HG02840 (cell line): ENCODE measurements at regions not wholly inside any gene's neighbourhood (a gene's known extent, or its start where the extent isn't known, plus 50 kb on each side); places are given as distances from the start of the nearest gene placed in this dataset.
"Not testable (repeated sequence)": the region's sequence is repeated elsewhere in the genome, so short reads cannot be mapped to it uniquely, and the experiment has no call there.

Experiments
- ATAC-seq: cut with Tn5 transposase; IDR thresholded peaks from one replicate; pipeline ENCODE4 v1.9.1; 2021; ENCODE audit warnings: mild to moderate bottlenecking, moderate library complexity, moderate number of reproducible peaks; ENCODE audit not compliant: unreplicated experiment, low FRiP score

DNA sequence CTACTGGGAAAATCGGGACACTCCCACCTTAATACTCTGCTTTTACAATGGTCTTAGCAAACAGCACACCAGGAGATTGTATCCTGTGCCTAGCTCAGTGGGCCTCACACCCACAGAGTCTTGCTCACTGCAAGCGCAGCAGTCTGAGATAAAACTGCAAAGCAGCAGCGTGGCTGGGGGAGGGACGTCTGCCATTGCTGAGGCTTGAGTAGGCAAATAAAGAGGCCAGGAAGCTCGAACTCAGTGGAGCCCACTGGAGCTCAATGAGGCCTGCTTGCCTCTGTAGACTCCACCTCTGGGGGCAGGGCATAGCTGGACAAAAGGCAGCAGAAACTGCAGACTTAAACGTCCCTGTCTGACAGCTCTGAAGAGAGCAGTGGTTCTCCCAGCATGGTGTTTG lies 1169.1 kb upstream of the EPHA6 start:
- no peak for ATAC-seq

DNA sequence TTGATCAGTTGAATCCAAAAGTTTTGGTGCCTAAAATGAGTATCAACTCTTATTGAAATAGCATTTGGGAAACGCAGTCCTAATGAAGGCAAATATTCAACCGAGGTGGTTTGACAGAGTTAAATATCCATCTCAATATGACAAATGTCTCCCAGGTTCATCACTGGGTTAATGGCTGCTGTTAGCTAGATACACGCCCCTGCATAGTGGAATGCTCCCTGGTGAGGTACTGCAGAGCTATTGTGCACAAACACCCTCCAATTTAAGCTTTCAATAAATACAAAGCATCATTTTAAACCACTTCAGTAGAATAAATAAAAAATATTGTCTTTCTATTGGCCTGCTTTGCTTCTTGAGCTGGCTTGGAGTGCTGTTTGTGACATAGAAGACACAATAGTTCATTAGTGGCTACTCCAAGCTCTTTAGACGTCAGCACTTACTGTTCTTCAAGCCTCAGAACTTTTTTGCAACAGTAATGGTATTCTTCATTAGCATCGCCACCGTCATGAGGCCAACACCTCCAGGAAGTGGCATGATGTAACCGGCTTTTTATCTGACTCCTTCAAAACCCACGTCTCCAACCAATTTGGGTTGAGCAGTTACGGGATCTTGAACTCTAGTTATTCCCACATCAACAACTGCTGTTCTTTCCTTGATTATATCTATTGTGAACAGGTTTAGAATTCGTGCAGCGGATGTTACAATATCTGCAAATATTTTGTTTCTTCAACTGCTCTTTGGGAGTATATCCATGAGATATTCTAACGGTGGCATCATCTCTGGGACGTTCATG lies 1159.6 kb upstream of the EPHA6 start:
- no peak for ATAC-seq

- no peak for ATAC-seq
Observed at GRCh38 chr3:95655363-95655986, 1158.9 kb upstream of the EPHA6 start.

DNA sequence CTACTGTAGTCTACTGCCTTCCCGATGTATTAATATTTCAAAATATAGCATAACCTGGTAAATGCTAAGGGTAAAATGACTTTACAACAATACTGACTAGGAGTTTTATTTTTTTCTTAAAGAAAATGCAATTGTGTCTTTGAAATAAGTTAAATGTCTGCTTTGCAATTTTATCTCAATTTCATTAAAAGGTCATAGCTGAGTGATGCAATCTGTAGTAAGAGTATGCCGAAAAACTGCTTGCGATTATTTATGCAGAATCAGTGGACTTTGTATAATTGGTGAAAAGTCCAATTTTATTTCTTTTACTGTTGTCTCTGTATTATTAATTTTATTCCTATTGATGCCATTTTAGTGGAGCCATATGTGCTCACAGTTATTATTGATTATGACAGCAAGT lies 1143.6 kb upstream of the EPHA6 start:
- no peak for ATAC-seq

DNA sequence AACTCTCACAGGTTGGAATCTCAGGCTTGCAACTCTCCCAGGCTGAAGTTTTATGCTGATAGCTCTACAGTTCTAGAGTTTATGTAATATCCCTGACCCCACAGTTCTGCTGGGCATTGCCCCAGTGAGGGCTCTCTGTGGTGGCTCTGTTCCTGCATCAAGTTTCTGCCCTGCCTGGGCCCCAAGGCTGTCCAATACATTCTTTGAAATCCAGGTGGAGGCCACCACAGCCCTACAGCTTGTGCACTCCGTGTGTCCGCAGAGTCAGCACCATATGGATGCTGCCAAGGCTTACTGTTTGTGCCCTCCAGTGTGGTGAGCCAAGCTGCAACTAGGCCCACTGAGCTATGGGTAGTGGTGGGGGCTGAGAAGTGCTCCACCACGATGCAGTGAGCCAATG lies 1141.2 kb upstream of the EPHA6 start:
- ATAC-seq: no peak

DNA sequence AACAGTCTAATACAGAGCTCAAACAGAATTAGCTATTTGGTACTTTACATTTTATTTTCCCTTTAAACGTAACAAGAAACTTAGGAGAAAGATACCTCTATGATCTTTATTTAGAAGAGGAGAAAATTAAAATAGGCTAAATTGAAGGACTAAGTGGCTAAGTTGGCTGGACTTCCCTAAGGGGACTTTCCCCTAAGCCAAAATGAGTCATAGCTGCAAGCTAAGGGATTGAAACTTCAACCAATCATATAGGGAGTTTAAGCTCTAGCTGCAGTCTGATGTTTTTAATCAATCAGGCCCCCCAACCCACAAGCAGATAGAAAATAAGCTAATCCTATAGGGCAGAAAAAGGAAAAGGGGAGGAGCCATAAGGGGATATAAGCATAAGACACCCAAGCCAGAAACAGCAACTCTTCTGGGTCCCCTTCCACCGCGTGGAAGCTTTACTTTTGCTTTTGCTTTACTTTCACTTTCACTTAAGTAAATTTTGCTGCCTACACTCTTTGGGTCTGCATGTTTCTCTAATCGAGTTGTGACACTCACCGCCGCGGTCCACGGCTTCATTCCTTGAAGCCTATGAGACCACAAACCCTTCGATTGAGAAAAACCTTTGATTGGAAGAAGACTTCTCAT lies 1108.5 kb upstream of the EPHA6 start:
- ATAC-seq: no peak

DNA sequence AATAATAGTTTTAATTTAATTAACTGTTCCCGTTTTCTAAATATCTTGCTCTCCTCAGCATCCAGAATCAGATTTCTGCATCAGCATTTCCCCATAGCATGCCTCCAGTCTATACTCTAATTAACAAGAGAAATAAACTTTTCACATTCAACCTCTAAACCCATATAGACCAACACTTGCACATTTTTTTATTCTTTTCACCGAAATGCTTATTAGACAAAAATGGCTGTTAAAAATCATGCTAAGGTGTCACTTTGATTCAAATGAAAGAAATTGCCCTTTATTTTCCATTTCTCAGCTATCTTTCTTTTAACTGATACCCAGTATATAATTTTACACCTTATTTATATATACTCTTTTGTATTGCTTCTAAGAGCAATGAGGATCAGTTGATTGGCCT lies 1107.1 kb upstream of the EPHA6 start:
- ATAC-seq: no peak

DNA sequence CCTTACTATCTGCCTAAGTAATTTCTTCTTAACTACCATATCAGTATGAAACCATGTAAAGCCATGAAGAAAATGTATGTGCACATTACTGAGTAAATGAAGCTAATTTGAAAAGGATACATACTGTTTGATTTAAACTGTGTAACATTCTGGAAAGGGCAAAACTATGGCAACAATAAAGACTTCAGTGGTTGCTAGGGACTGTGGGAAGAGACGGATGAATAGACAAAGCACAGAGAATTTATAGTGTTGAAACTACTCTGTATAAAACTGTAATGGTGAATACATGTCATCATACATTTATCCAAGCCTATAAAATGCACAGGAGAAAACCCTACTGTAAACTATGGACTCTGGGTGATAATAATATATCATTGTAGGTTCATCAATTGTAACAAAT lies 1103.7 kb upstream of the EPHA6 start:
- ATAC-seq: no peak

DNA sequence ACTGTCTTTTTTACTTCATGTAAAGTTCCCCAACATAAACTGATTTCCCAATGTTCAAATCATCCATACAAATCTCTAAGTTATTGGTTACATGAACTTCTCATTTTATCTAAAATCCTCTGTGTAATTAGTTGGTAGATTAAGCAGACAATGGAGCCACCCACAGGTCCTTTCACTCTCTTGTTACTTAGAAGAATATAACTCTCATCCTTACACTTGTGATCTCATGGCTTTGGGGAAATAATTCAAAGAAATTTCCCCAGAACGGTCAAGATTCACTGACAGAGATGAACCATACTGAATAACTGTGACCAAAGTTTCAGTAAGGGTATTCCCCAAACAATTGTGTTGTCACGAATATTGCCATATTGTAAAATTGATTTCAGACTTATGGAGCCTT lies 1102.6 kb upstream of the EPHA6 start:
- no peak for ATAC-seq

DNA sequence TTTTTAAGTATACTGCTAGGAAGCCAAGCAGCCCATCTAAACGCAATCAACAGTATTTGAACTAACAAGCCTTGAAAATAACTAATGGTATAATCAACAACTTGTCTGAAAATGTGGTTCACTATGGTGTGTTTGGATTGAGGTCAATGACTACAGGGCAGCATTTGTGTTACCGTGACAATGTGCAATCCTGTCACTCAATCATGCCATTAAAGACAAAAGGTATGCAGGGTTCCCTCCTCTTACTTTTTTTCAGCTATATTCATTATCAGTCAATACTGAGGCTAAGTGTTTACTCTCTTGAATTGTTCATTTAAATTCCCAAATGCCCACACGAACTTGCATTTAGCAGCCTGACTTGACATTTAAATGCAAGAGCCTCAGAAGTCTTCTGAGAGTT lies 1099.3 kb upstream of the EPHA6 start:
- no peak for ATAC-seq

- no peak for ATAC-seq
Observed at GRCh38 chr3:95717048-95717447, 1097.3 kb upstream of the EPHA6 start.

DNA sequence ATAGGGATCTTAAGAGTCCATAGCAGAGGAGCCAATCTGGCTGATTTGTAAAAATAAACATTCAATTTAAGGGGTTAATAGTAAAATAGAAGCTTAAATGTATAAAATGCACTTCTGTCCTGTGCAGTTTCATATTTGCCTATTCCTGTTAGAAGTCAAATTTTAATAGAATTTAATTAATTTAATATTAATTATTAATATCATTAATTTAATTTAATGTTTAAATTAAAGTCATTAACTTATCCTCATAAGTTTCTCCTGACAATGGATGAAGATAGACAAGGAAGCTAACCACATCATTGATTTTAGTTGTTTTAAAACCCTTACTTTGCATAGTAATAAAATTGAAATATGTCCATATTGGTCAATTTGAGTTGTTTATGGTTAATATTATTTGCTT lies 1096.2 kb upstream of the EPHA6 start:
- no peak for ATAC-seq

- ATAC-seq: no peak
Observed at GRCh38 chr3:95719481-95719880, 1094.9 kb upstream of the EPHA6 start.

- ATAC-seq: no peak
Observed at GRCh38 chr3:95721938-95722337, 1092.5 kb upstream of the EPHA6 start.

- ATAC-seq: no peak
Observed at GRCh38 chr3:95725770-95726169, 1088.6 kb upstream of the EPHA6 start.

DNA sequence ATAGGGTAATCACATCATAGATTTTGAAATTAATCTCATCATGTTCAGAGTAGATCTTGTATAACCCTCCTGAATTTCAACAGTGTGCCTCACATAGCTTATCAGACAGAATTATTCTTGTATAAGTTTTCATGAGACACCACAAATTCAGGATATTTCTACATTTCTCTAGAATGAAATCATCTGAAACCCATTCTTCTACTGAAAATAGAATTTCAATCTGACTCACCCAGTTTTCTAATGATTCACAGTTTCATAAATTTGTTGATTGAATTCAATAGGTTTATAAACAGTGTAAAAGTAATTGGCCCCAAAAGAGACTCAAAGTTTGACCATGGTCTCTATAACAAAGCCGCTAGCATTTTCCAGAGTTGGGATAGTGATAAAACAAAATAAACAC lies 1082.6 kb upstream of the EPHA6 start:
- ATAC-seq: no peak

GRCh38 chr3:95733336-95733735 lies 1081.1 kb upstream of the EPHA6 start:
- no peak for ATAC-seq

DNA sequence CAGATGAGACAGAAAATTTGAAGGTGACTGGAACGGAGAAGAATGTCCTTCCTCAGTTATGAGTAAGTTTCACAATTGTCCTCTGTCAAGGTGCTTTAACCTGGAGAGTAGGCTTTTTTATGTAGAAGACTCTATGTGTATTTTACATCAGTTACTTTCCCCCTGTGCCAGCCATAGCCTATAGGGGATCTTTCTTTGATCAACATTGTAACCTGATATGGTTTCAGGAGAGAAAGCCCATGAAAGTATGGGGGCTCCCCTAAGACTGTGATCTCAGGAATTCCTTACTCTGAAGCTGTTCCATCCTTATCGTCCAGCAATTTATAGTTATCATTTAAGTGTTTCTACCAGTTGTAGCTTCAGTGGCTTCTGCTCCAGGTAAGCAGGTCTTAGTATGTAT lies 1076.3 kb upstream of the EPHA6 start:
- ATAC-seq: no peak

DNA sequence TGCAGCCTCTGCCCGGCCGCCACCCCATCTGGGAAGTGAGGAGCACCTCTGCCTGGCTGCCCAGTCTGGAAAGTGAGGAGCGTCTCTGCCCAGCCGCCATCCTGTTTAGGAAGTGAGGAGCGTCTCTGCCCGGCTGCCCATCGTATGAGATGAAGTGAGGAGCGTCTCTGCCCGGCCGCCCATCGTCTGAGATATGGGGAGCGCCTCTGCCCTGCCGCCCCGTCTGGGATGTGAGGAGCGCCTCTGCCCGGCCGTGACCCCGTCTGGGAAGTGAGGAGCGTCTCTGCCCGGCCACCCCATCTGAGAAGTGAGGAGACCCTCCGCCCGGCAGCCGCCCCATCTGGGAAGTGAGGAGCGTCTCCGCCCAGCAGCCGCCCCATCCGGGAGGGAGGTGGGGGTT lies 1069.5 kb upstream of the EPHA6 start:
- ATAC-seq: not testable (repeated sequence)

- no peak for ATAC-seq
Observed at GRCh38 chr3:95750097-95750496, 1064.3 kb upstream of the EPHA6 start.

- ATAC-seq: no peak
Observed at GRCh38 chr3:95751509-95751908, 1062.9 kb upstream of the EPHA6 start.

DNA sequence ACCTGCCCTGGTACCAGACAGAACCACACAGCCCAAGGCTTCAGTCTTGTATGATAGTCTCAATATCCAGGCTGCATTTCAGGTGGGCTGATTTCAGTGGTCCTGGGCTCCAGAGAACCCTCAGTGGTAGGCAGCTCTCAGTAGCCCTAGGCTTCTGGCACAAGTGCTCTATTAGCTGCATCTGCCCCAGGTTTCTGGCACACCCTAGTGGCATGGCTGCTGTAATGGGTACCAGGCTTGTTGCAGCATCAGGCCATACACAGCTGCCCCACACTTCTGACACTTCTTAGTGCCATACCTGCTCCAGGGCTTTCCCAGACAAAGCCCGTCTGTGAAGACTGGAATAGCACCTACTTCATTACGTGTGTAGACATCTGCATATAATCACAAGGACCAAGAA lies 1062.2 kb upstream of the EPHA6 start:
- ATAC-seq: no peak
